ENCODE measurements at regions not wholly inside any gene's neighbourhood (a gene's known extent, or its start where the extent isn't known, plus 50 kb on each side); places are given as distances from the start of the nearest gene placed in this dataset.

GRCh38 chr5:174590820-174591219, 133.6 kb upstream of the MSX2 start:
- TF ChIP-seq, protein P1, sequence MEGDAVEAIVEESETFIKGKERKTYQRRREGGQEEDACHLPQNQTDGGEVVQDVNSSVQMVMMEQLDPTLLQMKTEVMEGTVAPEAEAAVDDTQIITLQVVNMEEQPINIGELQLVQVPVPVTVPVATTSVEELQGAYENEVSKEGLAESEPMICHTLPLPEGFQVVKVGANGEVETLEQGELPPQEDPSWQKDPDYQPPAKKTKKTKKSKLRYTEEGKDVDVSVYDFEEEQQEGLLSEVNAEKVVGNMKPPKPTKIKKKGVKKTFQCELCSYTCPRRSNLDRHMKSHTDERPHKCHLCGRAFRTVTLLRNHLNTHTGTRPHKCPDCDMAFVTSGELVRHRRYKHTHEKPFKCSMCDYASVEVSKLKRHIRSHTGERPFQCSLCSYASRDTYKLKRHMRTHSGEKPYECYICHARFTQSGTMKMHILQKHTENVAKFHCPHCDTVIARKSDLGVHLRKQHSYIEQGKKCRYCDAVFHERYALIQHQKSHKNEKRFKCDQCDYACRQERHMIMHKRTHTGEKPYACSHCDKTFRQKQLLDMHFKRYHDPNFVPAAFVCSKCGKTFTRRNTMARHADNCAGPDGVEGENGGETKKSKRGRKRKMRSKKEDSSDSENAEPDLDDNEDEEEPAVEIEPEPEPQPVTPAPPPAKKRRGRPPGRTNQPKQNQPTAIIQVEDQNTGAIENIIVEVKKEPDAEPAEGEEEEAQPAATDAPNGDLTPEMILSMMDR (IDR thresholded peaks at IDR 0.05): no peak
- no peak for TF ChIP-seq POLR2A (IDR thresholded peaks at IDR 0.05)
